Muscle of leg (tissue), 3 donors: ENCODE measurements at regions not wholly inside any gene's neighbourhood (a gene's known extent, or its start where the extent isn't known, plus 50 kb on each side); places are given as distances from the start of the nearest gene placed in this dataset.
A peak's percentile ranks its signal among the peaks of the same experiment; 100 is the strongest.

Source experiments
- DNase-seq: peaks from one replicate; pipeline ENCODE4 v3.0.0; 2013
- H3K27ac ChIP-seq: one replicate; pipeline ENCODE4 v1.5.1; 2013; ENCODE audit warnings: mild to moderate bottlenecking, low read length, control low read depth
- H3K27me3 ChIP-seq: one replicate; pipeline ENCODE4 v1.6.1; 2013; ENCODE audit warnings: low read length; ENCODE audit not compliant: control insufficient read depth, insufficient read depth
- H3K36me3 ChIP-seq: one replicate; pipeline ENCODE4 v1.6.1; 2013; ENCODE audit warnings: low read length; ENCODE audit not compliant: control insufficient read depth, insufficient read depth
- H3K4me1 ChIP-seq: one replicate; pipeline ENCODE4 v1.6.1; 2013; ENCODE audit warnings: low read length; ENCODE audit not compliant: control insufficient read depth, insufficient read depth
- H3K4me3 ChIP-seq: one replicate; pipeline ENCODE4 v1.5.1; 2013; ENCODE audit warnings: low read length, control low read depth
- H3K9me3 ChIP-seq: replicated peaks from 2 replicates; pipeline ENCODE4 v1.6.1; 2013; ENCODE audit warnings: low read depth, low read length; ENCODE audit not compliant: control insufficient read depth
- WGBS: methylation state at CpG from one replicate; pipeline ENCODE4 v1.1.5; 2013; ENCODE audit warnings: missing lambda C conversion rate; ENCODE audit not compliant: insufficient coverage; 5-methylcytosine and 5-hydroxymethylcytosine counted together

GRCh38 chr1:170240409-170240808, 94.7 kb downstream of the NTMT2 start:
- H3K4me1 ChIP-seq = no peaks in the 10 kb centered on the region
- no peak overlapping the region for H3K27ac ChIP-seq
- DNase-seq = no peak
- no peaks in the 10 kb centered on the region for H3K9me3 ChIP-seq
- WGBS = no CpG with 5 or more reads among the region's 2 CpGs
- H3K36me3 ChIP-seq = no peaks in the 10 kb centered on the region
- H3K27me3 ChIP-seq = no peaks in the 10 kb centered on the region
- H3K4me3 ChIP-seq = no peak overlapping the region

DNA sequence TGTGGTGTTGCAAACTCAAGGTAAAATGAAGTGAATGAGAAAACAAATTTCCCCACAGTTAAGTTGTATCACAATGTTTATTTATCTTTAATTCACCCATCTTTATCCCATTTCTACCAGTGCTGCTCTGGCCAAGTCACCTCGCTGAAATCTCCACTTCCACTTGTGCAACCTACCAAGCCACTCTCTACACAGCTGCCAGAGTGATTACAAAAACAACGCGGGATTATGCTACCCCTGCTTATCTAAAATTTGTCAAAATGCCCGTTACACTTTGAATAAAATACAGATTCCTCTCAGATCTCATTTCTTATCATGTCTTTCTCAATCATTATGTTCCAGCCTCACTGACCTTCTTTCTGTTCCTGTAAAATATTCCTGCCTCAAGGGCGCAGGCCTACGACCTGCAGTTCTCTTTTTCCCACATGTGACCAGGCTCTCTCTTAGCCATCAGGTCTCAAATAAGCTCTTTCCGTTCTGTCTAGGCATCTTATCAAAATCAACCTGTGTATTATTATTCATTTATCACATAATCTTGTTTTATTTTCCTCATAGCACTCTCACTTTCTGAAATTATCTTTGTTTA, 95.6 kb downstream of the NTMT2 start:
- Histone ChIP-seq H3K4me1 (no peaks in the 10 kb centered on the region), H3K27me3 (no peaks in the 10 kb centered on the region), H3K36me3 (no peaks in the 10 kb centered on the region), H3K9me3 (no peaks in the 10 kb centered on the region), H3K27ac (no peak overlapping the region), H3K4me3 (no peak overlapping the region)
- DNase-seq = no peak
- 87% methylated on average over 7 of the region's 7 CpGs for WGBS

DNA sequence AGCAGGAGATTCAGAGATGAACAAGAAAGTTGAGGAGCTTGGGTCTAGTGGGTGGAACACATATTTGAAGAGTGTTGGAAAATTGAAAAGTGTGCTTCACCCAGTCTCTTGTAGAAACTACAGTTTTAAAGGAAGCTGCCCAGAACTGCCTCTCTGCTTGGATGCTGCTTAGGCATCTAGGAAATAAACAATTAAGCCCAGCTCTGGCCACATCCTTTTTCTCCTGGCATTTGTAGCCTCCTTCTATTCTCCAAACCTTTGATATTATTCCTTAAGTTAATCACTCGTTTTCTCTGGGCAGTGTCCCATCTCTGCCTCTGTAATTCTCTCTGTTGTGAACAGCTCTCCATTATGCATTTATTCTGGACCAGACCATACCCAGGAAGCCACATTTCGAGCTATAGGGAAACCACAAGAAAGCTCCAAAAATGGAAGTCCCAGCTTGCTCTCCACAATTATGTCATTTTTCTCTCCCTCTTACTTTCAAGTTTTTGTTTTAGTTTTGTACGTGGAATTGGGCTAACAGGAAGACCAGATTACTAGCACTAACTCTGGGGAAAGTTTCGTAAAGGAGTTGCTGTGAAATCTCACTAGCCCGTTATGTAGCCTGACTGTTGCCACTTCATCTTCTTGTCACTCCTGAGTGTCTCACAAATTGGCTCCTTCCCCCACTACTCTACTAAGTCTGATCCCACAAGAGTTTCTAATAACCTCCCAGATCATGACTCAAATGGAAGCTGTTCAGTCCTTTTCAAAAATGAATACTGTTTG, 102.2 kb downstream of the NTMT2 start:
- no peak overlapping the region for H3K4me3 ChIP-seq
- no peak overlapping the region for H3K27ac ChIP-seq
- no peaks in the 10 kb centered on the region for H3K27me3 ChIP-seq
- peaks cover 3% of the 10 kb centered on the region for H3K9me3 ChIP-seq
- no peaks in the 10 kb centered on the region for H3K4me1 ChIP-seq
- H3K36me3 ChIP-seq = no peaks in the 10 kb centered on the region
- WGBS = 75% methylated on average over 4 of the region's 5 CpGs
- DNase-seq = no peak

DNA sequence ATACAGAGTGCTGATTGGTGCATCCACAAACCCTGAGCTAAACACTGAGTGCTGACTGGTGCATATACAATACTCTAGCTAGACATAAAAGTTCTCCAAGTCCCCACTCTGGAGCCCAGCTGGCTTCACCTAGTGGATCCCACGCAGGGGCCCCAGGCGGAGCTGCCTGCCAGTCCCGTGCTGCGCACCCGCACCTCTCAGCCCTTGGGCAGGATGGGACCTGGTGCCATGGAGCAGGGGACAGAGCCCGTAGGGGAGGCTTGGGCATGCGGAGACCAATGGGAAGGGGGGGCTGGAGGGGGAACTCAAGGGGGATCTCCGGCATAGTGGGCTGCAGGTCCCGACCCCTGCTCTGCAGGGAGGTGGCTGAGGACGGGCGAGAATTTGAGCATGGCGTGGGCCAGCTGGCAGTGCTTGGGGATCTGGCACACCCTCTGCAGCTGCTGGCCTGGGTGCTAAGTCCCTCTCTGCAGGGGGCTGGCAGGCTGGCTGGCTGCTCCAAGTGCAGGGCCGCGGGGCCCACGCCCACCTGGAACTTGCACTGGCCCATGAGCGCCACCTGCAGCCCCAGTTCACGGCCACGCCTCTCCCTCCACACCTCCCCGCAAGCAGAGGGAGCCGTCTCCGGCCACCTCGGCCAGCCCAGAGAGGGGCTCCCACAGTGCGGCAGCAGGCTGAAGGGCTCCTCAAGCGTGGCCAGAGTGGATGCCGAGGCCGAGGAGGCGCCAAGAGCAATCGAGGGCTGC, 104.9 kb downstream of the NTMT2 start:
- no peaks in the 10 kb centered on the region for H3K27me3 ChIP-seq
- no peaks in the 10 kb centered on the region for H3K36me3 ChIP-seq
- H3K9me3 ChIP-seq = peaks cover 3% of the 10 kb centered on the region
- DNase-seq = no peak
- no peak overlapping the region for H3K27ac ChIP-seq
- H3K4me1 ChIP-seq = peaks cover 2% of the 10 kb centered on the region
- H3K4me3 ChIP-seq = no peak overlapping the region
- 96% methylated on average over 17 of the region's 28 CpGs for WGBS

DNA sequence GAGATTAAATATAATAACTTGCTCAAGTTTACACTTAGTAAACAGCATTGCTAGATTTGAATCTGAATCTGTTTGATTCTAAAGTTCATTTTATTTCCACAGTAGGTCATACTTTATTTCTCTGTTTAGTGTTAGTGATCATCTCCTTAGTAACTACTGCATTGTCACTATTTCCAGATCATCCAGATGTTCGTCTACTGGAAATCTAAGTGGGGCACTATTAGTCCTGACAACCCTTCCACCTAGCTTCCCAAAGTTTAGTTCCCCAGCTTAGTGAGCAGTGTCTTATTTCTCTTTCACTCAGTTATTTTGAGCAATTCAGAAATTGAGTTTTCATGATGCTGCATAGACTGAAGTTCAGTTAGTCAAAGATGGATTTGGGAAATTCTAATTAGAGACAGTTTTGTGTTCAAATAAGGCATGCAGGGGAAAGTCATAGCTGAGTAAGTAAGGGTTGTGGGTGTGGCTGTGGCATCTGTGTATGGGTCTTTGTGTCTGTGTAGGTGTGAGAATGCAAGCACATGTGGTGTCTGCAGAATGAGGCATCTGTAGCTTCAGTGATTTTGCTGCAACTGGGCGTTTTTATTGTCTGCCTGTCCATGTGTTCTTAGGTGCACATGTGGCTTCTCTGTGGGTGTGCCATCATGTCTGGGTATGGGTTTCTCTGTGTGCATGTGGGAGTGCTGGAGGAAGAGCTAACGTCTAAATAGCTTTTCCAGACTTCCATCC, 107.3 kb downstream of the NTMT2 start:
- H3K36me3 ChIP-seq = no peaks in the 10 kb centered on the region
- no peak overlapping the region for H3K4me3 ChIP-seq
- H3K4me1 ChIP-seq = peaks cover 2% of the 10 kb centered on the region
- no CpG with 5 or more reads among the region's 3 CpGs for WGBS
- peak overlapping the region; percentile 2 for H3K27ac ChIP-seq
- peak; percentile 80 for DNase-seq
- H3K27me3 ChIP-seq = no peaks in the 10 kb centered on the region
- peaks cover 3% of the 10 kb centered on the region for H3K9me3 ChIP-seq

DNA sequence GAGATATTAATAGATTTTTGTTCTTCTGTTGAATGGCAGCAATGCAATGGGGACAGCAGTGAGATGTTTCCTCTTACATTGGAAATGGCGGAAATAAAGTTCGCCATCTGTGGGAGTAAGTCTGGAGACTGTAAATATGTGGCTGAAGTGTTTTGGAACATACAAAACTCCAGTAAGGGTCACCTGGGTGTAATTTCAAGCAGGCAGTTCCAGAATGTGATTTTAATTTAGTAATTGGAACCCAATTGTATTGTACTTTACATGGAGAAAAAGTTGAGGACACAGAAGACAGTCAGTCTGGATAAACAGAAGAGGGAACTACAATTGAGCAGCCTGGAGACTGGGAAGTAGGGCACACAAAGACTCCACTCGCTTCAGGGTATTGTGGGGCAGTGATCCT, 108.6 kb downstream of the NTMT2 start:
- 42% methylated on average over 2 of the region's 3 CpGs for WGBS
- no peaks in the 10 kb centered on the region for H3K27me3 ChIP-seq
- no peak overlapping the region for H3K4me3 ChIP-seq
- H3K4me1 ChIP-seq = peaks cover 2% of the 10 kb centered on the region
- H3K27ac ChIP-seq = peak overlapping the region; percentile 69
- peak; percentile 92 for DNase-seq
- peaks cover 3% of the 10 kb centered on the region for H3K9me3 ChIP-seq
- H3K36me3 ChIP-seq = no peaks in the 10 kb centered on the region

DNA sequence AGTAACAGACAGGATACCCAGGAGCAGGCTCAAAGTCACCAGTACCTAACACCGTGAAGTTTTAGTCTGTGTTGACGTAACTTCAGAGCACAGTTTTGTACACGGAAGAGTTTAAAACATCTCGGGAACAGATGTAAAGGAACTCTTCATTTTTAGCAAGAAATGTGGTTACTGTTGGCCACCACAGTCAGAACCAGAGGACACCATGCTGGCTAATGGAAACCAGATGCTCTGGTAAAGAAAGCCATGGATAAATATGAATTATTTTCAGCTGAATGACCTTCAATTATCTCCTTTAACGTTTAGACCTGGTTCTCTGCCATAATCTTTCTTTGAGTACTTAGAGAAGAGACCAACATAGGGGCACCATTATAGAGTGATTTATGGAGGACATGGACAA, 115.9 kb downstream of the NTMT2 start:
- H3K4me3 ChIP-seq = no peak overlapping the region
- no peaks in the 10 kb centered on the region for H3K27me3 ChIP-seq
- no peak overlapping the region for H3K27ac ChIP-seq
- DNase-seq = no peak
- no peaks in the 10 kb centered on the region for H3K4me1 ChIP-seq
- no peaks in the 10 kb centered on the region for H3K36me3 ChIP-seq
- 51% methylated on average over 4 of the region's 5 CpGs for WGBS
- H3K9me3 ChIP-seq = no peaks in the 10 kb centered on the region

DNA sequence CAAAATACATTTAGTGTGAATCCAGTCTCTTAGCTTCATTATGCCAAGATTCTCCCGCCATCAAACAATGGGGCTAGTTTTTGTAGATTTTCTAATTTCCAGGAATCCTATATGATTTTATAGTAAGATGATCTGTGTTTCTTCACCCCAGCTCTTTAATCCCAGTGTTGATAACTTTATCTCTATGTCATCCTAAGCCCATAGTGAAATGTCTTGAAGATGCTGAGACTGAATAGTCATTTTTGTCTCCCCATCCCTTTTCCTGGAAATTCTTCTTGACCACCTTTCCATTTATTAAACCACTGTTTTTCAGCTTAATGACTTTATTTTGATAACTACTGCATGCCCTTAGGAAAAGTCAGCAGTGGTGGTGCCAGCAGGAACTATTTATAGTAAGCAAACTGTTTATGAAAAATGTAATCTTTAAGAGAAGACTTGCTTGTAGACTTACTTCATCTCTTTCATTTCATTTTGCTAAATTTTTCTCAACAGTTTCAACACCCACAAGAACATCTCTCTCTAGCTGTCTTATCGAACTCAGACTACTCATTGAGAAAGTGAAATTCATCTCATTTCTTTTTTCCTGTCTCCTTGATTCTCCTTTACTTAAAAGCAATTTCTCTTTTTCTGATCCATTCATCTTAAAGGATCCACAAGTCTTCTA, 116.6 kb downstream of the NTMT2 start:
- Histone ChIP-seq H3K27me3 (no peaks in the 10 kb centered on the region), H3K4me1 (no peaks in the 10 kb centered on the region), H3K9me3 (no peaks in the 10 kb centered on the region), H3K4me3 (no peak overlapping the region), H3K36me3 (no peaks in the 10 kb centered on the region), H3K27ac (no peak overlapping the region)
- 100% methylated on average over 1 of the region's 2 CpGs for WGBS
- no peak for DNase-seq

GRCh38 chr1:170265234-170265633, 119.5 kb downstream of the NTMT2 start:
- no peak overlapping the region for H3K27ac ChIP-seq
- no peaks in the 10 kb centered on the region for H3K27me3 ChIP-seq
- H3K36me3 ChIP-seq = no peaks in the 10 kb centered on the region
- H3K4me3 ChIP-seq = no peak overlapping the region
- H3K4me1 ChIP-seq = no peaks in the 10 kb centered on the region
- no peak for DNase-seq
- no peaks in the 10 kb centered on the region for H3K9me3 ChIP-seq
- WGBS = 83% methylated on average over 1 of the region's 1 CpG
